HG03108 (cell line): ENCODE measurements at regions not wholly inside any gene's neighbourhood (a gene's known extent, or its start where the extent isn't known, plus 50 kb on each side); places are given as distances from the start of the nearest gene placed in this dataset.

Experiments
- ATAC-seq: cut with Tn5 transposase; IDR thresholded peaks from one replicate; pipeline ENCODE4 v1.9.1; 2021; ENCODE audit warnings: moderate library complexity; ENCODE audit not compliant: unreplicated experiment

DNA sequence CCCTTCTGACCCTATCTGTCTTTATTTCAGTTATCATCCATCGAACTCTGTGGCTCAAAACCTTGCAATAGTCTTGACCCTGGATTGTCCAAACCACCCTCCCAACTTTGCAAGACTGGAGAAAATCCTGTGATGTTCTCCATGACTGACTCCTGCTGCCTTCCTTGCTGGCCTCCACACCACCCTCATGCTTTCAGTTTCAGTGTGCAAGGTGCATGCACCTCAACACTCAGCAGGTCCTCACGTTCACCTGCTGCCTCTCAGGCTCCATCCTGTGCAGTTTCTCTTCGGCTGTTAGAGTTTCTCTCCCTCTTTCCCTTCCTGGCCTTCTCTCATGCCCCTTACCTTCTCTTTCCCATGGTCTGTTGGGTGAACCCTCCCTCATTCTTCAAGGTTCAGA is 59.4 kb upstream of the ASIC2 start:
- ATAC-seq: no peak

GRCh38 chr17:33356266-33356665 is 63.2 kb upstream of the ASIC2 start:
- ATAC-seq: no peak

DNA sequence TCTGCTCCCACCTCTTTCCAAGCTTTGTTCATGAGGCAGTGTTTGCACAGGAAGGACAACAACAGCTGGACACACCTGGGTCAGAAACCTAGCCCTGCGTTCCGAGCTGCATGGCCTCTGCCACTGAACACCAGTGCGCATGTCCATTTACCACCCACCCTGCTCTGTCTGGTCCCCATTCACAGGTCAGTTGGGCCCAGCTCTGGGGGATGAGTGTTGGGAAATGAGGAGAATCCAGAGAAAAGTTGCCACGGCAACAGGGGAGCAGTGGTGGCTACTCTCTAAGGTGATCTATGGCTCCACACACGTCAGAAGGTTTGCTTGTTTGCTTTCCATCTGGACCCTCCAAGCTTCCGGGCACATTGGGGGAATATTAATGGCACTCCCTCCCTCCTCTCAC is 70.4 kb upstream of the ASIC2 start:
- no peak for ATAC-seq

DNA sequence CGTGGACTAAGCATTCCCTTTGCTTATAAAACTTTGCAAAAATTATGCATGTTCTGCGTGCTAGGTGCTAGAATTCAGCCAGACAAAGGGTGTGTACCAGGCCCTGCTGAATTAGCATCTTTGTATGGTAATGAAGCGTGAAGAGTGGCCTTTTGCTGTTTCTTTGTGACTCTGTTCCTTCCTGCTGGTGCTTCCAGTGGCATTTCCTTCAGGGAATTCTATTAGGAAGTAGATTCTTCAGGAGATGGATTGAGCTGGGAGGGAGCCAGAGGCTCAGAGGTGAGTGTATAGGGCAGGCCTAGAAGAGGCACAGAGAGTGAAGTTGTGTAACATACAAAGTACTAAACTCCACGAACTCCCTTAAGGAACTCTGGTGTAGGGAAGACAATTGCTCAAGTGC is 73.9 kb upstream of the ASIC2 start:
- no peak for ATAC-seq

DNA sequence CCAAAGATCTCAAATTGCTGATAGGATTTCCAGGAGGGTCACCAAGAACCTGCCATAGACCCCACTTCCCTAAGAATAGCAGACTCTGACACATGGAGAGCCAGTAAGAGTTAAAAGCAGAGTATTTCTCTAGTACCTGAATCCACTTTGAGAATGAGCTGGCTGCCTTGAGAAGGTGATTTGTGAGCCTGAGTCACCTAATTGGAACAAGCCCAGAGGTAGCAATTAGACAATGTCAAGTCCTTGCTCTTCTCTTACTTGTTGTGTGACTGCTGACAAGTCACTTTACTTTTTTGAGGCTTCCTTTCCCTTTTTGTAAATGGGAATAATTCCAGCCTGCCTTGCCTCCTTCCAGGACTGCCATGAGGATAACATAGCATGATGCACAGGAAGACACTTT is 76.1 kb upstream of the ASIC2 start:
- ATAC-seq: no peak

- ATAC-seq: no peak
Measured at GRCh38 chr17:33369876-33370275, 76.8 kb upstream of the ASIC2 start.

DNA sequence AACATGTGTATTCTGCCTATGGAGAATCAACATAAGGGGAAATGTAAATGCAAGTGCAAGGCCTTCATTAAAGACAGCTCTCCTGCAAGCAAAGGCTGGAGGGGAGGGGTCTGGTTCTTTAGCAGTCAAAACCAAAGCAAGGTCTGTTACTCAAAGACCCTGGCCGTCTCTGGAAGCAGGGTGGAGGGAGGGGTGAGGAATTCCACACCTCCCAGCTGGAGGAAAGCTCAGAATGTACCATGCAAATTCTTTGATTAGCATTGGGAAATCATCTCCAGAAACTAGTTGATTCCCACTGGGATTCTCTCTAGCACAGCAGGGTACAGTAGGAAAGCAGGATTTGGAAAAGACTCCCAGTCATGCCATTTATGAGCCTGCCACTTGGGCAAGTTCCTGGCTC is 77.3 kb upstream of the ASIC2 start:
- ATAC-seq: no peak

DNA sequence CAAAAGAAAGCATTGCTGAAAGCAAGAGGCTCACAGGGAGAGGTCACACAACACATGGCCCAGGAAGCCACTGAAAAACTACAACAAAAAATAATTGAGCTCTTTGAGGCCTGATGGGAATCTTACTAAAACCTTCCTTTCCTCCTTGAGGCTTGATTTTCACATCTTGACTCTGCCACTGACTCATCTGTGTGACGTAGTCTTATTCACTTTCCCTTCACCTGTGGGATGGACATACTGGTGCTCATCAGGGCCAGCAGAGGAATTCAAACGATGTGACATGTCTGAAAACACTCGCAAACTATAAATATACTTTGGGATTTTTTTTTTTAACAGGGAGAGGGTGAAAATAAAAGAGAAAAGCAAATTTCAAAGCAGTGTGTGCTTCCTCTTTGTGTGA is 78.3 kb upstream of the ASIC2 start:
- ATAC-seq: no peak

GRCh38 chr17:33373273-33373672 is 80.2 kb upstream of the ASIC2 start:
- no peak for ATAC-seq

DNA sequence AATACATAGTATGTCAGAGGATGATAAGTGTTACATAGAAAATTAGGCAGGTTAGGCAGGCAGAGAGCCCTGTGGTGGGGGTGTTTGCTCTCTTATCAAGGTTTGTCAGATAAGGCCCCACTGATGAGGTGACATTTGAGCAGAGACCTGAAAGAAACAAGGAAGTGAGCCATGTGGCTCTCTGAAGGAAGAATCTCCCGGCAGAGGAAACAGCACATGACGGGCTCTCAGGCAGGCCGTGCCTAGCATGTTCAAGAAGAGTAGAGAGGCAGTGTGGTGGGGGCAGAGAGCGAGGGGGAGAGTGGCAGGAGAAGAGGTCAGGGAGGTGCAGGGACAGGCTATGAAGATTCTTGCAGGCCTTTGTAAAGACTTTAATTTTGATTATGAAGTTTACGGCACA is 82.0 kb upstream of the ASIC2 start:
- ATAC-seq: no peak

DNA sequence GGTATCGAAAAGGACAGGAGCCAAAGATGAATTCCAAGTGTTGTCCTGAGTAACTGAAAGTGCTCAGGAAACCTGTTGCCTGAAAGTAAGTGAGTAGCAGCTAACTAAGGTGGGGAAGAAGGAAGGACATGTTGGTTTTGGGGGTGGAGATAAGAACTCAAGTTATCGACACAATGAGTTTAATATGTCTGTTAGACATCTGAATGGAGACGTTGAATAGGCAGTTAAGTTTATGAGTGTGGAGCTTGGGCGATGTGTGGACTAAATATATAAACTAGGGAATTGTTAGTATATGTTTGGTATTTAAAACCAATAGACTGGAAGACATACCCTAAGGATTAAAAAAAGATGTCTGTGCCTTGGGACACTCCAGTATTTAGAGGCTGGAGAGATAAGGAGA is 82.7 kb upstream of the ASIC2 start:
- no peak for ATAC-seq

GRCh38 chr17:33377837-33378595 is 84.9 kb upstream of the ASIC2 start:
- ATAC-seq: no peak

GRCh38 chr17:33381201-33381600 is 88.1 kb upstream of the ASIC2 start:
- ATAC-seq: no peak

DNA sequence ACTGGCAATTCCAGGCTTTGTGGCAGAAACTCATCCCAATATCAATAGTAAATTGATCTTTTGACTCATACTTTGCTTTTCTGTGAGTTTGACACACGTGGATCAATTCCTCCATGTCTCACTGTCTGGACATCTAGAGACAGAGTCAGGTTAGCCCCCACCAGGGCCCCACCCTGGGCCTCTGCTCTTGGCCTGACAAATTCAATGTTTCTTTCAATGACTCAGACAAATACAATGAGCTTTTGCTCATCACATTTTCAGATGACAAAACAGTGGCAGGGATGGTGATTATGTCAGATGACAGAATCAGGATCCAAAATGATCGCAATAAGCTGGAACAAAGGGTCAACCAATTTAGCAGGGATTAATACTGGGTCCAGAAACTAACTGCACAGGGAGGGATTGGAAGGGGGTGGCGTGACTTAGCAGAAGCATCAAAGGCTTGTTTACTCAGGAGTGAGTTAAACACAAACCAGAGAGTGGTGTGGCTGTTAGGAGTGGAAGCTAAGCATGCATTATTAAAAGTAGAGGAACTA is 90.5 kb upstream of the ASIC2 start:
- no peak for ATAC-seq

GRCh38 chr17:33385133-33385532 is 92.0 kb upstream of the ASIC2 start:
- no peak for ATAC-seq

- ATAC-seq: no peak
Measured at GRCh38 chr17:33385713-33386112, 92.6 kb upstream of the ASIC2 start.

GRCh38 chr17:33387406-33387805 is 94.3 kb upstream of the ASIC2 start:
- no peak for ATAC-seq

GRCh38 chr17:33389504-33390135 is 96.5 kb upstream of the ASIC2 start:
- no peak for ATAC-seq

DNA sequence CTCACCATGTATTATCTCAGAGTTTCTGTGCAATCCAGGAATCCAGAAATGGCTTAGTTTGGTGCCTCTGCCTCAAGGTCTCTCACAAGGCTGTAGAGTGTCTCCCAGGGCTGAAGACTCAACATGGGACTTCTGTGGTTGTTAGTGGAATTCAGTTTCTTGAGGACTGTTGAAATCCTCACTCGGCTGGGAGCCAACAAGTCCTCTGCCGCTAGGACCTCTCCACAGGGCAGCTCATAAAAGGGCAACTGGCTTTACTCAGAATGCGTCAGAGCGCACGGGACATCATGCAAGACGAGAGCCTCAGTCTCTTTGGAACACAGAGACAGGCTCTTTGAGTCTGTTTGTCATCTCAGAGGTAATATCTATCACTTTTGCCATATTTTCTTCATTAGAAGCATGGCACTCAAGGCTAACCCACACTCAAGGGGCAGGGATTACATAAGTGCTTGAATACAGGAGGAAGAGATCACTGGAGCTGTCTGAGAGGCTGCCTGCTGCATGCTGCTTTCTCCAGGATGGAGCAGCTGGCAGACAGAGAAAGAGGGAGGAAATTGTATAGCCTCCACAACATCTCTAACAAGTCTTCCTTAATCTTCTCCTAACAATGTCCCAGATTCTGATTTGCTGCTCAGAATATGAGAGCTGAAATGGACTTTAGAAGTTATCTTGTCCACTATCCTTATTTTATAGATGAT is 97.5 kb upstream of the ASIC2 start:
- no peak for ATAC-seq

DNA sequence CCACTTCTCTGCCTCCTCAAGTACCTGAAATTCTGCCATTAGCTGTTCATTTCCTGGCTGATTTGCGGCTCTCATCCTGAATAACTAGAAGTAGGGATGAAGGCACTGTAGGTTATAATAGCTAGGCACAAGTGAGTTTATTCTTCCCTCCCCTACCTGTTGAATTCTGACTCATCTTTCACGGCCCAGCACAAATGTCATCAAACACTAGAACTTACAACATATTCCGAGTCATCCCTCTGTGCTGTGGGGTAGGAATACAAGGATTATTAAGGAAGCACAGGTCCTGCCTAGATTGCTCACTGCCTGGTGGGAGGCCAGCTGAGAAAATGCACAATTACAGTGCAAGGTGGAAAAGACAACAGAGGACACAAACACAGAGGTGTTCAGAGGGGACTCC is 103.7 kb upstream of the ASIC2 start:
- ATAC-seq: no peak

DNA sequence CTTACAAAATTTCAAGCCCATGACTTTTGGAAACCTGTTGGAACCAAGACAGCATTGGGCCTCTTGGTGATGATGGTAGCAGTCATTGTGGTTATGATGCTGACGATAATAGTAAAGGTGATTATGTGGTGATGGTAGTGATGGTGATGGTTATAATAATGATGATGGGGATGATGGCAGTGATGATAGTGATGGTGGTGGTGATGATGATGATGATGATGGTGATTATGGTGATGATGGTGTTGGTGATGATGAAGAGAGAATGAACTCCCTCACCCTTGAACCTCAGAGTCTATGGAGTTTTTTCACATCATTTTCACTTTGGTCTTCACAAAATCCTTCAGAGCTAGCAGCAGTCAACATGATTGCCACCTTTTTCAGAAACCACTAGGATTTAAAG is 105.3 kb upstream of the ASIC2 start:
- no peak for ATAC-seq

- ATAC-seq: no peak
Measured at GRCh38 chr17:33401249-33401648, 108.2 kb upstream of the ASIC2 start.
